PC-3 (cell line): ENCODE measurements at regions not wholly inside any gene's neighbourhood (a gene's known extent, or its start where the extent isn't known, plus 50 kb on each side); places are given as distances from the start of the nearest gene placed in this dataset.

Experiments used
- EZH2 ChIP-seq: fragments of 300-600 bp; sonication (generic); IDR thresholded peaks from one replicate; pipeline ENCODE4 v1.6.1; 2017; ENCODE audit warnings: antibody characterized with exemption, mild to moderate bottlenecking, low read length; ENCODE audit not compliant: unreplicated experiment
- TF ChIP-seq, protein P1 (sequence below): fragments of 300-600 bp; sonication (generic); conservative IDR thresholded peaks from 2 replicates; pipeline ENCODE4 v1.5.1; 2017; ENCODE audit warnings: antibody characterized with exemption, low read depth, mild to moderate bottlenecking, low read length

DNA sequence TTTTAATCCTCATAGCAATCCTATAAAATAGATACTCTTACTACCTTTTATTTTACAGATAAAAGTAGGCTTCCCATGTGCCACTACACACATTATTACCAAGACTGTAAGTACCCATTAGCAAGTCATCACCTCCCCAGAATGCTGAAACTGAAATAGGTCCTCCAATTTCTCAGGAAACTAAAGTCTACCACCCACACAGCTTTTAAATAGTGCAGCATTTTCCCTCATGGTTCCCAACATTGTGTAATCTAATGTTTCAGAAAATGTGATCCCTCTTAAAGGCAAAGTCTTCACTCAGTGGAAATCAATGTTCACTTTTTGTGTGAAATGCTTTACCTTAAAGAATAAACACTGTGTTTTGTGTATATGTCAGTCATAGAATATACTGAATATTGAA is 356.5 kb downstream of the GPATCH2 start:
- TF ChIP-seq, protein P1, sequence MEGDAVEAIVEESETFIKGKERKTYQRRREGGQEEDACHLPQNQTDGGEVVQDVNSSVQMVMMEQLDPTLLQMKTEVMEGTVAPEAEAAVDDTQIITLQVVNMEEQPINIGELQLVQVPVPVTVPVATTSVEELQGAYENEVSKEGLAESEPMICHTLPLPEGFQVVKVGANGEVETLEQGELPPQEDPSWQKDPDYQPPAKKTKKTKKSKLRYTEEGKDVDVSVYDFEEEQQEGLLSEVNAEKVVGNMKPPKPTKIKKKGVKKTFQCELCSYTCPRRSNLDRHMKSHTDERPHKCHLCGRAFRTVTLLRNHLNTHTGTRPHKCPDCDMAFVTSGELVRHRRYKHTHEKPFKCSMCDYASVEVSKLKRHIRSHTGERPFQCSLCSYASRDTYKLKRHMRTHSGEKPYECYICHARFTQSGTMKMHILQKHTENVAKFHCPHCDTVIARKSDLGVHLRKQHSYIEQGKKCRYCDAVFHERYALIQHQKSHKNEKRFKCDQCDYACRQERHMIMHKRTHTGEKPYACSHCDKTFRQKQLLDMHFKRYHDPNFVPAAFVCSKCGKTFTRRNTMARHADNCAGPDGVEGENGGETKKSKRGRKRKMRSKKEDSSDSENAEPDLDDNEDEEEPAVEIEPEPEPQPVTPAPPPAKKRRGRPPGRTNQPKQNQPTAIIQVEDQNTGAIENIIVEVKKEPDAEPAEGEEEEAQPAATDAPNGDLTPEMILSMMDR = no peak
- no peak for TF ChIP-seq EZH2
